ENCODE measurements at regions not wholly inside any gene's neighbourhood (a gene's known extent, or its start where the extent isn't known, plus 50 kb on each side); places are given as distances from the start of the nearest gene placed in this dataset.

DNA sequence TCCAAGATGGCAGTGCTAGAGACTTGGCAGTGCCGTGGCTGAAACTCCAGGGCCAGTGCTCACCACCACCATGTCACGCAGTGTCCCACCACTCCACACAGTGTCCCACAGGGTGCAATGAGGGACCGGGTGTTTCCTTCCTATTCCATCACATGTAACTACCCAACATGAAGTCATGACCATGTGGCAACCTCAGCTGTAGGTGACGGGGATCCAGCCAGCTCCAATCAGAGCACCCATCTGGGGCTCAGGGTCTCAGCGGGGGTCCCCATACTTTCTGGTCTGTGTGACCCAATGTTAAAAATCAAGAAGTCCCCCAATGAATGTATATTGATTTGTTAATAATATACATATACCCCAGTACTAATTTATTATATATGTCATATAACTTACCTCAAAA lies 52.1 kb downstream of the PTGR3 start:
- Histone ChIP-seq H4K20me1 (ENCODE audit: insufficient read depth, poor library complexity, severe bottlenecking) (no peaks in the 10 kb centered on the region), H2AFZ (no peak overlapping the region), H3K4me3 (no peak overlapping the region), H3K9me3 (ENCODE audit: low read depth) (no peaks in the 10 kb centered on the region), H3K4me1 (ENCODE audit: insufficient read depth) (no peaks in the 10 kb centered on the region), H3K4me2 (no peak overlapping the region), H3K9me2 (replicated peaks; ENCODE audit: insufficient read depth) (no peaks in the 10 kb centered on the region), H3K27ac (no peak overlapping the region), H3K27me3 (no peaks in the 10 kb centered on the region), H3K36me3 (replicated peaks; ENCODE audit: insufficient read depth, low read depth) (no peaks in the 10 kb centered on the region), H3K79me2 (no peaks in the 10 kb centered on the region)
- DNase-seq (ENCODE audit: low spot score), result no peak
- TF ChIP-seq, protein P1, sequence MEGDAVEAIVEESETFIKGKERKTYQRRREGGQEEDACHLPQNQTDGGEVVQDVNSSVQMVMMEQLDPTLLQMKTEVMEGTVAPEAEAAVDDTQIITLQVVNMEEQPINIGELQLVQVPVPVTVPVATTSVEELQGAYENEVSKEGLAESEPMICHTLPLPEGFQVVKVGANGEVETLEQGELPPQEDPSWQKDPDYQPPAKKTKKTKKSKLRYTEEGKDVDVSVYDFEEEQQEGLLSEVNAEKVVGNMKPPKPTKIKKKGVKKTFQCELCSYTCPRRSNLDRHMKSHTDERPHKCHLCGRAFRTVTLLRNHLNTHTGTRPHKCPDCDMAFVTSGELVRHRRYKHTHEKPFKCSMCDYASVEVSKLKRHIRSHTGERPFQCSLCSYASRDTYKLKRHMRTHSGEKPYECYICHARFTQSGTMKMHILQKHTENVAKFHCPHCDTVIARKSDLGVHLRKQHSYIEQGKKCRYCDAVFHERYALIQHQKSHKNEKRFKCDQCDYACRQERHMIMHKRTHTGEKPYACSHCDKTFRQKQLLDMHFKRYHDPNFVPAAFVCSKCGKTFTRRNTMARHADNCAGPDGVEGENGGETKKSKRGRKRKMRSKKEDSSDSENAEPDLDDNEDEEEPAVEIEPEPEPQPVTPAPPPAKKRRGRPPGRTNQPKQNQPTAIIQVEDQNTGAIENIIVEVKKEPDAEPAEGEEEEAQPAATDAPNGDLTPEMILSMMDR (IDR thresholded peaks at IDR 0.05; ENCODE audit: poor library complexity), result no peak
- WGBS (ENCODE audit: low lambda C conversion rate, missing lambda C conversion rate), result 95% methylated on average over 5 of the region's 5 CpGs

DNA sequence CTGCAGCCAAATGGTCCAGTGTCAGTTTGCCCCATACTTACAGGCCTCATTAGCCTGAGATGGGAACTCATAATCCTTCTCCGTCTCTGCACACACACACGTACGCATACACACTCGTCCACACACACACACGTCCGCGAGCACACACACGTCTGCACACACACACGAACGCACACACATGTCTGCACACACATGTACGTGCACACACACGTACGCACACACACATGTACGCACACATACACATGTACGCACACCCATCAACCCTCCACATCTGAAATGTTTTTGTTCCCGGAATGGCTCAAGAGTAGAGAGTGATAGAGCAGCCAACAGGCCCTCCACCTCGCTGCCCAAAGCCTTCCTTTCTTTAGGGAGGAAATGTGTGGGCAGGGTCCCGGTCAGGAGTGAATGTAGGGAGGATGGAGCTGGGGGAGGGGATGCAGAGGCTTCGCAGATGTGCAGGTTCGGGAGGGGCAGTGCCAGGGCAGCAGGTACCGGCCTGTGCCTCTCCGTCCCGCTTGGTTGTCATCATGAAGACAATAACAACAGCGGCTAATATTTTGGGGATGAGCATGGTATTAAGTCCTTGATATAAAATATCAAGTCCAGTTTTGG lies 52.7 kb downstream of the PTGR3 start:
- no peaks in the 10 kb centered on the region for H4K20me1 ChIP-seq (ENCODE audit: insufficient read depth, poor library complexity, severe bottlenecking)
- DNase-seq (ENCODE audit: low spot score), result no peak
- H3K27ac ChIP-seq, result no peak overlapping the region
- H3K27me3 ChIP-seq, result no peaks in the 10 kb centered on the region
- no peaks in the 10 kb centered on the region for H3K9me2 ChIP-seq (replicated peaks; ENCODE audit: insufficient read depth)
- H3K9me3 ChIP-seq (ENCODE audit: low read depth), result no peaks in the 10 kb centered on the region
- H2AFZ ChIP-seq, result no peak overlapping the region
- no peak overlapping the region for H3K4me2 ChIP-seq
- no peak overlapping the region for H3K4me3 ChIP-seq
- WGBS (ENCODE audit: low lambda C conversion rate, missing lambda C conversion rate), result 96% methylated on average over 24 of the region's 24 CpGs
- H3K36me3 ChIP-seq (replicated peaks; ENCODE audit: insufficient read depth, low read depth), result no peaks in the 10 kb centered on the region
- no peaks in the 10 kb centered on the region for H3K79me2 ChIP-seq
- H3K4me1 ChIP-seq (ENCODE audit: insufficient read depth), result no peaks in the 10 kb centered on the region
- TF ChIP-seq EZH2phosphoT487 (IDR thresholded peaks at IDR 0.05; ENCODE audit: low read depth, severe bottlenecking, unreplicated experiment), result no peak
- TF ChIP-seq, protein P1 (IDR thresholded peaks at IDR 0.05; ENCODE audit: poor library complexity), result no peak
- no peak for TF ChIP-seq EZH2 (IDR thresholded peaks at IDR 0.05; ENCODE audit: borderline replicate concordance)

DNA sequence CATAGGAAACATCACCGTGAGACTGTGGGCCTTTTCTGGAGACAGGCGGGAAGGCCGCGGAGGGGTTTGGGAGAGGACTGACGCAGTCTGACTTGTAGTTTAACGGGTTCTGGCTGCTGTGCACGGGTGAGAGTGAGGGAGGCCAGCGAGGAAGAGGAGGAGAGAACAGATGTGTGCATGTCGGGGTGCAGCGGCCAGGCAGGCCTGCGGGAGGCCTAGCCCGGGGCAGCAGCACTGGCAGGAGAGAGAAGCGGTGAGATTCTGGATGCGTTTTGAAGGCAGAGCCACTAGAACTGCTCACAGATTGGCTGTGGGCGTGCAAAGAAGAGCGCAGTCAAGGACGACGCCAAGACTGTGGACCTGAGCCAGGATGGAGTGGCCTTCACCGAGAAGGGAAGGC lies 53.9 kb downstream of the PTGR3 start:
- Histone ChIP-seq H3K36me3 (replicated peaks; ENCODE audit: insufficient read depth, low read depth) (no peaks in the 10 kb centered on the region), H3K27ac (no peak overlapping the region), H3K9me2 (replicated peaks; ENCODE audit: insufficient read depth) (no peaks in the 10 kb centered on the region), H3K9me3 (ENCODE audit: low read depth) (no peaks in the 10 kb centered on the region), H2AFZ (no peak overlapping the region), H3K4me1 (ENCODE audit: insufficient read depth) (no peaks in the 10 kb centered on the region), H3K4me3 (no peak overlapping the region), H4K20me1 (ENCODE audit: insufficient read depth, poor library complexity, severe bottlenecking) (no peaks in the 10 kb centered on the region), H3K4me2 (no peak overlapping the region), H3K27me3 (no peaks in the 10 kb centered on the region), H3K79me2 (no peaks in the 10 kb centered on the region)
- DNase-seq (ENCODE audit: low spot score), result no peak
- WGBS (ENCODE audit: low lambda C conversion rate, missing lambda C conversion rate), result 97% methylated on average over 15 of the region's 19 CpGs
- no peak for TF ChIP-seq EZH2phosphoT487 (IDR thresholded peaks at IDR 0.05; ENCODE audit: low read depth, severe bottlenecking, unreplicated experiment)
- TF ChIP-seq EZH2 (IDR thresholded peaks at IDR 0.05; ENCODE audit: borderline replicate concordance), result no peak
- TF ChIP-seq, protein P1 (IDR thresholded peaks at IDR 0.05; ENCODE audit: poor library complexity), result no peak

DNA sequence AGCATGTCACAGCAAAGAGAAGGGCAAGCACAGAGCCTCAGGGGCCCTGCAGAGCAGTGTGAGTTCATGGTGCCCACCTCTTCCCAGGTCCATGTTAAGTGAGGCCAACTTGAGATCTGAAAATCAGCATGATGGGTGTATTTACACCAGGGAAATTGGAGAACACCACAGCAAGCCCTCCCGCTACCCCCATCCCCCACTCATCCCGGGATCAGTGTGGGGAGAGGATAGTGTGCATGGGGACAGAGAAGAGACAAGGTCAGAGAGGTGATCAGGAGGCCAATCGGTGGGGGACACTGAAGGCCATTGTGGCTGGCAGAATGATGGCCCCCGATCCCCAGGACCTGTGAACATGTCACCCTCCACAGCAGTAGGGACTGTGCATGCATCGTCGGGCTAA lies 54.7 kb downstream of the PTGR3 start:
- H3K79me2 ChIP-seq, result no peaks in the 10 kb centered on the region
- DNase-seq (ENCODE audit: low spot score), result no peak
- no peak overlapping the region for H3K27ac ChIP-seq
- no peak overlapping the region for H3K4me2 ChIP-seq
- H3K27me3 ChIP-seq, result no peaks in the 10 kb centered on the region
- TF ChIP-seq EZH2phosphoT487 (IDR thresholded peaks at IDR 0.05; ENCODE audit: low read depth, severe bottlenecking, unreplicated experiment) (no peak), EZH2 (IDR thresholded peaks at IDR 0.05; ENCODE audit: borderline replicate concordance) (no peak)
- TF ChIP-seq, protein P1 (IDR thresholded peaks at IDR 0.05; ENCODE audit: poor library complexity), result no peak
- H3K9me2 ChIP-seq (replicated peaks; ENCODE audit: insufficient read depth), result no peaks in the 10 kb centered on the region
- WGBS (ENCODE audit: low lambda C conversion rate, missing lambda C conversion rate), result 94% methylated on average over 6 of the region's 6 CpGs
- H2AFZ ChIP-seq, result no peak overlapping the region
- no peak overlapping the region for H3K4me3 ChIP-seq
- H3K9me3 ChIP-seq (ENCODE audit: low read depth), result no peaks in the 10 kb centered on the region
- no peaks in the 10 kb centered on the region for H3K4me1 ChIP-seq (ENCODE audit: insufficient read depth)
- no peaks in the 10 kb centered on the region for H4K20me1 ChIP-seq (ENCODE audit: insufficient read depth, poor library complexity, severe bottlenecking)
- no peaks in the 10 kb centered on the region for H3K36me3 ChIP-seq (replicated peaks; ENCODE audit: insufficient read depth, low read depth)

Measured in hepatocyte (in vitro differentiated cells).